Inflammatory macrophage (primary cell): ENCODE measurements at regions not wholly inside any gene's neighbourhood (a gene's known extent, or its start where the extent isn't known, plus 50 kb on each side); places are given as distances from the start of the nearest gene placed in this dataset.
A peak's percentile ranks its signal among the peaks of the same experiment; 100 is the strongest.

Experiments used
- DNase-seq, 2 donors: peaks; one replicate each; pipeline ENCODE4 v3.0.0-alpha.2; 2020 to 2022

- no peak for DNase-seq
Measured at GRCh38 chr22:22421392-22421791, 87.2 kb downstream of the ZNF280B start.

GRCh38 chr22:22422629-22423112 is 85.9 kb downstream of the ZNF280B start:
- DNase-seq: peak; percentile 58 to 79

GRCh38 chr22:22423681-22424080 is 84.9 kb downstream of the ZNF280B start:
- DNase-seq: no peak

- no peak for DNase-seq
Measured at GRCh38 chr22:22424210-22424800, 84.2 kb downstream of the ZNF280B start.

GRCh38 chr22:22424956-22425355 is 83.6 kb downstream of the ZNF280B start:
- no peak for DNase-seq

- DNase-seq: no peak
Measured at GRCh38 chr22:22425356-22425755, 83.2 kb downstream of the ZNF280B start.

GRCh38 chr22:22425783-22426624 is 82.5 kb downstream of the ZNF280B start:
- no peak for DNase-seq

- no peak for DNase-seq
Measured at GRCh38 chr22:22427542-22428065, 80.9 kb downstream of the ZNF280B start.

GRCh38 chr22:22428222-22429098 is 80.1 kb downstream of the ZNF280B start:
- DNase-seq: peak in 1 of 2 donors; percentile 10

GRCh38 chr22:22429369-22430108 is 79.0 kb downstream of the ZNF280B start:
- DNase-seq: no peak

GRCh38 chr22:22430111-22430820 is 78.3 kb downstream of the ZNF280B start:
- DNase-seq: no peak

GRCh38 chr22:22431271-22432220 is 77.0 kb downstream of the ZNF280B start:
- DNase-seq: peak; percentile 60 to 81

GRCh38 chr22:22432479-22432878 is 76.1 kb downstream of the ZNF280B start:
- no peak for DNase-seq

- no peak for DNase-seq
Measured at GRCh38 chr22:22432937-22433336, 75.6 kb downstream of the ZNF280B start.

GRCh38 chr22:22433770-22434169 is 74.8 kb downstream of the ZNF280B start:
- DNase-seq: no peak
